ENCODE measurements at regions not wholly inside any gene's neighbourhood (a gene's known extent, or its start where the extent isn't known, plus 50 kb on each side); places are given as distances from the start of the nearest gene placed in this dataset.

DNA sequence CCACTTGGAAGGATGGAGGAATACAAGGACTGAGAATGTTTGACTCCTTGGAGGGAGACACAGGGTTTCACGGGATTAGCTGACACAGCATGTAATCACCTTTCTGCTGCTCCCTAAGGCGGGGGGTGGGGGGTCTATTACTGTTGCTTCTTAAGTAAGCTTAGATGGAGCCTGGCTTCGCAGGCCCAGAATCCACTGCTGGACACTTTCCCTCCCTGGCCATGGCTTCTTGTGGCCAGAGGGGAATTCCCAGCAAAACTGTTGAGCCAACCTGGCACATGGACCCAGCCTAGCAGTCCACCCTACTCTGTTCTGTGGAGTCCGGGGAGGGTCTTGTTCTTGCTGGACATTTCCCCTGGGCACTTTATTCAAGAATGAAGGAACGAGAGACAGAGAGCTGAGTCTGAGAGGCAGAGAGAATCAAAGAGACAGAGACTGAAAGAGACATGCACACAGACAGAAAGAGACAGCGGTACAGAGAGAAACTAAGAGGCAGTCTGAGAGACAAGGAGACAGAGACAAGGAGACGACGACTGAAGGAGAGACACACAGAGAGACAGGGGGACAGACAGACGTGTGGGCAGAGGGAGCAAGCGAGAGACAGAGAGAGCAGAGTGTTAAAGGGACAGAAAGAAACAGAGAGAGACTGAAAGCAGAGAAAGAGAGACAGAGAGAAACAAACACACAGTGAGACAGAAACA, 55.6 kb upstream of the DLG1 start:
- no peak overlapping the region for H3K4me3 ChIP-seq (ENCODE audit: low read length)
- H3K27me3 ChIP-seq (ENCODE audit: insufficient read depth, low read length, poor library complexity, severe bottlenecking) = no peaks in the 10 kb centered on the region
- Mint-ChIP-seq H3K27me3 (peaks cover 5 to 34% of the 10 kb centered on the region in 2 donors), H3K9me3 (peaks cover 0 to 4% (median 0%) of the 10 kb centered on the region in 5 donors), H3K36me3 (peaks cover 0 to 8% (median 0%) of the 10 kb centered on the region in 3 donors), H3K27ac (no peak overlapping the region), H3K4me3 (no peak overlapping the region), H3K4me1 (no peaks in the 10 kb centered on the region)
- H3K36me3 ChIP-seq (ENCODE audit: insufficient read depth, low read length) = no peaks in the 10 kb centered on the region
- no peaks in the 10 kb centered on the region for H3K4me1 ChIP-seq (ENCODE audit: insufficient read depth, low read length)
- CTCF ChIA-PET = no interaction called here
- no peak for DNase-seq
- H3K27ac ChIP-seq (ENCODE audit: low read depth, low read length) = no peak overlapping the region
- POLR2A ChIA-PET = no interaction called here
- no peaks in the 10 kb centered on the region for H3K9me3 ChIP-seq (ENCODE audit: low read length)

DNA sequence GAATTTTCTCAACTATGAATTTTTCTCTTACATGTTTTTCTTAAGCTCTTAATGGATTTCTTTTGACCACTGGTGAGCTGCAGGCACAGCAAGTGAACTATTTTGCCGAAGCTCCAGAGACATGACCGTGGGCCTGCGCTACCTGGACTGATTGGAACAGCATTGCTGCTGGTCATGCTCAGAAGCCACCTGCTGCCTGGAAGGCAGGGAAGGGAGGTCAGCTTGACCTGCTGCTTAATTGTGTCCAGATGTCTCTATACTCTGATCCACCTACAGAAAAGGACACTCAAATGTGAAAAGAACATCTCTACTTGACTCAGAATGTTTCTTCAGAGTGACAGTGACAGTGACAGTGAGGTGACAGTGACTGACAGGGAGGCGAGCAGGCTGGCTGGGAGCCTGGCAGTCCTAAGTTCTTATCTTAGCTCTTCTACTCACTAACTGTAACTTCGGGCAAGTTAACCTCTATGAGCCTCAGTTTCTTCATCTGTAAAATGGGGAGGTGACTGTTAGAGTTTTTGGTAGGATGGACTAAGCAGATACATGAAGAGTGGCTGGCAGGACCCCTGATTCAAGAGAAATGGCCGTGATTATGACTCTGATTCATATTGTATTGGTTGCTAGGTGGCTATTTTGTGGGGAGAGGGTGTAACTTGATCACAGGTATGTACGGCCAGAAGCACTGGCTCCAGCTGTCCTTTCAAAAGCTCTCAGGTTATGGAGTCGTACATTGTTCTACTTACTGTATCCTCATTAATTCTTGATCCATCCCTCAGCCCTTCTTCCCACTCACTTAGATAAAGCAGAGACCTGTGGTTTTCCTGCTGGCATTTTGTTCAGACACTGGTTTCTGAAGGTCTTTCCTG, 54.8 kb upstream of the DLG1 start:
- H3K9me3 Mint-ChIP-seq = no peaks in the 10 kb centered on the region
- Histone ChIP-seq H3K27ac (ENCODE audit: low read depth, low read length) (no peak overlapping the region), H3K27me3 (ENCODE audit: insufficient read depth, low read length, poor library complexity, severe bottlenecking) (no peaks in the 10 kb centered on the region), H3K36me3 (ENCODE audit: insufficient read depth, low read length) (no peaks in the 10 kb centered on the region), H3K4me3 (ENCODE audit: low read length) (no peak overlapping the region), H3K4me1 (ENCODE audit: insufficient read depth, low read length) (no peaks in the 10 kb centered on the region), H3K9me3 (ENCODE audit: low read length) (no peaks in the 10 kb centered on the region)
- no peak overlapping the region for H3K27ac Mint-ChIP-seq
- POLR2A ChIA-PET = no interaction called here
- peaks cover 0 to 3% (median 0%) of the 10 kb centered on the region in 3 donors for H3K36me3 Mint-ChIP-seq
- H3K27me3 Mint-ChIP-seq = peaks cover 5 to 30% of the 10 kb centered on the region in 2 donors
- no peak for DNase-seq
- CTCF ChIA-PET = no interaction called here
- no peaks in the 10 kb centered on the region for H3K4me1 Mint-ChIP-seq
- H3K4me3 Mint-ChIP-seq = no peak overlapping the region

DNA sequence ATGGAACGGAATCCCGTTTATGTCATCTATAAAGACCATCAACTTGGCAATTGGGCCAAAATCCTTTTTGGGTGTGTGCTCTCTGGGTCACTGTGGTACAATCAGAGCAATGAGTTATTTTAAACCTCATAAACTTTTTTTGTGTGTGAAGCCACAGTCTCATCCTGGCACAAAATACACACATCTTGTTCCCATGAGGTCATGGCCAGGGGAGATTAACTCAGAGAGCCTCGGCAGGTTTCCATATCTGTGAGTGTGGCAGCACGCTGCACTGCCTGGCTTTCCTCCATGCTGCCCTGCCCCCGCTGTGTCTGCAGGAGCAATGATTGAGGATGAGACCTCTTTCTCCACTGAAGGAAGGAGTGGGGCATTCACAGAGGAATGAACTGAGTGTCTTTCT, 54.0 kb upstream of the DLG1 start:
- H3K4me3 Mint-ChIP-seq = no peak overlapping the region
- H3K27ac Mint-ChIP-seq = no peak overlapping the region
- no peaks in the 10 kb centered on the region for H3K9me3 ChIP-seq (ENCODE audit: low read length)
- peaks cover 0 to 3% (median 0%) of the 10 kb centered on the region in 3 donors for H3K36me3 Mint-ChIP-seq
- no peaks in the 10 kb centered on the region for H3K27me3 ChIP-seq (ENCODE audit: insufficient read depth, low read length, poor library complexity, severe bottlenecking)
- H3K27me3 Mint-ChIP-seq = peaks cover 4 to 34% of the 10 kb centered on the region in 2 donors
- no peaks in the 10 kb centered on the region for H3K4me1 ChIP-seq (ENCODE audit: insufficient read depth, low read length)
- no peak for DNase-seq
- H3K4me1 Mint-ChIP-seq = no peaks in the 10 kb centered on the region
- ChIA-PET CTCF (no interaction called here), POLR2A (no interaction called here)
- H3K9me3 Mint-ChIP-seq = no peaks in the 10 kb centered on the region
- H3K36me3 ChIP-seq (ENCODE audit: insufficient read depth, low read length) = no peaks in the 10 kb centered on the region
- H3K4me3 ChIP-seq (ENCODE audit: low read length) = no peak overlapping the region
- H3K27ac ChIP-seq (ENCODE audit: low read depth, low read length) = no peak overlapping the region

DNA sequence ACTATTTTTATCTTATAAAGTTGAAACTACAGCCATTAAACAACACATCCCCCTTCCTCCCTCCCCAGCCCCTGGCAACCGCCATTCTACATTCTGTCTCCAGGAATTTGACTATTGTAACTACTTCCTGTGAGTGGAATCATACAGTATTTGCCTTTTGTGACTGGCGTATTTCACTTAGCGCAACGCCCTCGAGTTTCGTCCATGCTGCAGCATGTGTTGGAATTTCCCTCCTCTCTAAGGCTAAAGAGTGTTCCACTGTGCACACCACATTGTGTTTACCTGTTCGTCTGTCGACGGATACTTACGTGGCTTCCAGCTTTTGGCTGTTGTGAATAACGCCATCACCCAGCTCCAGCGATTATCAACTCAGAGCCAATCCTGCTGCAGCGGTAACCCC, 52.0 kb upstream of the DLG1 start:
- POLR2A ChIA-PET = no interaction called here
- CTCF ChIA-PET = no interaction called here
- Histone ChIP-seq H3K27me3 (ENCODE audit: insufficient read depth, low read length, poor library complexity, severe bottlenecking) (no peaks in the 10 kb centered on the region), H3K4me1 (ENCODE audit: insufficient read depth, low read length) (no peaks in the 10 kb centered on the region), H3K4me3 (ENCODE audit: low read length) (no peak overlapping the region), H3K36me3 (ENCODE audit: insufficient read depth, low read length) (no peaks in the 10 kb centered on the region), H3K27ac (ENCODE audit: low read depth, low read length) (no peak overlapping the region), H3K9me3 (ENCODE audit: low read length) (no peaks in the 10 kb centered on the region)
- H3K36me3 Mint-ChIP-seq = no peaks in the 10 kb centered on the region
- DNase-seq = no peak
- peaks cover 2 to 27% of the 10 kb centered on the region in 2 donors for H3K27me3 Mint-ChIP-seq
- no peak overlapping the region for H3K27ac Mint-ChIP-seq
- H3K4me1 Mint-ChIP-seq = no peaks in the 10 kb centered on the region
- no peaks in the 10 kb centered on the region for H3K9me3 Mint-ChIP-seq
- H3K4me3 Mint-ChIP-seq = no peak overlapping the region

DNA sequence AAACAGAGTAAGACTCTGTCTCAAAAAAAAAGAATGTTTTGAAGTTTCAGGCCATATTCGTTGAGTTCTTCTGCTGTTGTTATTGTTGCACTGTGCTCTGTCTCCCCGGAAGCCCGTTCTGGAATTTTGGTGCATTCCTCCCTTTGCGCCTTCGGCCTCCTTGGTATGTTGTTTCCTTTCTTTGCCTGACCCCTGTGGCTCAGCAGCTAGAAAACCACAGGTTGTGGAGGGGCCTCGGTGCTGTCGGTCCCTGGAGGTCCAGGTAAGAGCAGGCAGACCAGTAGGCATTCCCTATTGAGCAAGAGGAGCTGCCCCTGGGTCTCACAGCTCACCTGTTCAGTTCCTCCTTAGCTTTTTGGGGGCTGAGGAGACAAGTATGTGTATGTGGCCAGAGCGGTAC, 51.0 kb upstream of the DLG1 start:
- Mint-ChIP-seq H3K4me3 (no peak overlapping the region), H3K9me3 (no peaks in the 10 kb centered on the region), H3K27me3 (peaks cover 1 to 22% of the 10 kb centered on the region in 2 donors), H3K27ac (no peak overlapping the region), H3K4me1 (no peaks in the 10 kb centered on the region), H3K36me3 (no peaks in the 10 kb centered on the region)
- no peak for DNase-seq
- POLR2A ChIA-PET = no interaction called here
- no peaks in the 10 kb centered on the region for H3K9me3 ChIP-seq (ENCODE audit: low read length)
- CTCF ChIA-PET = interaction anchor here (1.2 kb wide), 1 partner anchor 93 kb away, joined by 5 read pairs; no protein-coding TSS in a partner anchor
- H3K4me3 ChIP-seq (ENCODE audit: low read length) = no peak overlapping the region
- H3K27ac ChIP-seq (ENCODE audit: low read depth, low read length) = no peak overlapping the region
- H3K27me3 ChIP-seq (ENCODE audit: insufficient read depth, low read length, poor library complexity, severe bottlenecking) = no peaks in the 10 kb centered on the region
- H3K36me3 ChIP-seq (ENCODE audit: insufficient read depth, low read length) = no peaks in the 10 kb centered on the region
- H3K4me1 ChIP-seq (ENCODE audit: insufficient read depth, low read length) = no peaks in the 10 kb centered on the region

Measured in CD8-positive, alpha-beta memory T cell (primary cell).